Right cardiac atrium (tissue), 5 donors: ENCODE measurements at regions not wholly inside any gene's neighbourhood (a gene's known extent, or its start where the extent isn't known, plus 50 kb on each side); places are given as distances from the start of the nearest gene placed in this dataset.

Source experiments
- ATAC-seq, 2 donors: fragments of 200-7000 bp; cut with Tn5 transposase; one replicate each; pipeline versions ENCODE4 v1.8.0 to v1.9.1; 2020; ENCODE audit warnings: moderate library complexity in 2 of 2, mild to moderate bottlenecking in 1 of 2
- DNase-seq, 3 donors: peaks; one replicate each; pipeline ENCODE4 v3.0.0-alpha.2; 2020
- H3K27ac ChIP-seq: one replicate; pipeline ENCODE4 v1.5.1; 2013; ENCODE audit warnings: mild to moderate bottlenecking, low read length, control low read depth, moderate library complexity
- H3K27me3 ChIP-seq: one replicate; pipeline ENCODE4 v1.6.1; 2013; ENCODE audit not compliant: control insufficient read depth, insufficient read depth
- H3K4me1 ChIP-seq: one replicate; pipeline ENCODE4 v1.6.1; 2013; ENCODE audit warnings: low read length; ENCODE audit not compliant: control insufficient read depth, insufficient read depth
- H3K4me3 ChIP-seq: one replicate; pipeline ENCODE4 v1.5.1; 2013; ENCODE audit warnings: low read length, control low read depth
- H3K9me3 ChIP-seq: one replicate; pipeline ENCODE4 v1.6.1; 2013; ENCODE audit warnings: low read length; ENCODE audit not compliant: control insufficient read depth
- WGBS: extraction: QIAGEN DNeasy Blood & Tissue Kit; methylation state at CpG from one replicate; pipeline ENCODE4 v1.1.7; 2013; 5-methylcytosine and 5-hydroxymethylcytosine counted together
- intact Hi-C, 4 donors: fragments of 100-400 bp; cut with DNase I; formaldehyde crosslinking; loops; one replicate each; pipeline versions ENCODE4 v1.11.0 to v1.14.0; 2022 to 2023
- donor health status: healthy with polysubstance abuse.
- donor health status: DM: no; HTN: yes; CAD: no.
- donor health status: DM: no; HTN: no; CAD: no.
- donor health status: DM: no; HTN: yes; CAD: no; lungs with severe emphysema.
- donor health status: DM: yes; HTN: yes; CAD: no.

GRCh38 chr11:91394727-91395414, 829.7 kb upstream of the FAT3 start:
- no peak overlapping the region for H3K27ac ChIP-seq
- intact Hi-C loops = no loop called here

GRCh38 chr11:91394073-91394726, 830.4 kb upstream of the FAT3 start:
- ATAC-seq (no peak), DNase-seq (no peak)
- H3K4me1 ChIP-seq = no peaks in the 10 kb centered on the region
- intact Hi-C loops = no loop called here
- 61% methylated on average over 6 of the region's 6 CpGs for WGBS
- H3K27me3 ChIP-seq = no peaks in the 10 kb centered on the region
- H3K4me3 ChIP-seq = no peak overlapping the region
- H3K9me3 ChIP-seq = no peaks in the 10 kb centered on the region
- H3K27ac ChIP-seq = no peak overlapping the region

More at GRCh38 chr11:91394727-91395414, 829.7 kb upstream of the FAT3 start:
- DNase-seq (no peak), ATAC-seq (no peak)
- no peaks in the 10 kb centered on the region for H3K9me3 ChIP-seq
- H3K27me3 ChIP-seq = no peaks in the 10 kb centered on the region
- WGBS = 17% methylated on average over 5 of the region's 5 CpGs
- H3K4me1 ChIP-seq = no peaks in the 10 kb centered on the region
- H3K4me3 ChIP-seq = no peak overlapping the region

- ATAC-seq = no peak
- 51% methylated on average over 2 of the region's 2 CpGs for WGBS
- Histone ChIP-seq H3K4me1 (no peaks in the 10 kb centered on the region), H3K27ac (no peak overlapping the region), H3K27me3 (no peaks in the 10 kb centered on the region), H3K9me3 (no peaks in the 10 kb centered on the region), H3K4me3 (no peak overlapping the region)
- no peak for DNase-seq
- intact Hi-C loops = no loop called here
Observed at GRCh38 chr11:91382946-91383345, 841.7 kb upstream of the FAT3 start.

GRCh38 chr11:91374794-91375193, 849.8 kb upstream of the FAT3 start:
- Histone ChIP-seq H3K27ac (no peak overlapping the region), H3K4me1 (no peaks in the 10 kb centered on the region), H3K4me3 (no peak overlapping the region), H3K9me3 (no peaks in the 10 kb centered on the region), H3K27me3 (no peaks in the 10 kb centered on the region)
- intact Hi-C loops = no loop called here
- DNase-seq (no peak), ATAC-seq (no peak)
- 62% methylated on average over 2 of the region's 2 CpGs for WGBS

- Histone ChIP-seq H3K27me3 (no peaks in the 10 kb centered on the region), H3K4me1 (no peaks in the 10 kb centered on the region), H3K27ac (no peak overlapping the region), H3K4me3 (no peak overlapping the region), H3K9me3 (no peaks in the 10 kb centered on the region)
- intact Hi-C loops = no loop called here
- DNase-seq (no peak), ATAC-seq (no peak)
- 57% methylated on average over 4 of the region's 4 CpGs for WGBS
Observed at GRCh38 chr11:91373497-91373896, 851.1 kb upstream of the FAT3 start.

- no peak overlapping the region for H3K27ac ChIP-seq
- no peak for DNase-seq
- 84% methylated on average over 6 of the region's 6 CpGs for WGBS
Observed at GRCh38 chr11:91366816-91367215, 857.8 kb upstream of the FAT3 start.

GRCh38 chr11:91365986-91366585, 858.5 kb upstream of the FAT3 start:
- no peaks in the 10 kb centered on the region for H3K9me3 ChIP-seq
- no peaks in the 10 kb centered on the region for H3K27me3 ChIP-seq
- intact Hi-C loops = no loop called here
- ATAC-seq (no peak), DNase-seq (no peak)
- H3K4me1 ChIP-seq = no peaks in the 10 kb centered on the region
- WGBS = 74% methylated on average over 7 of the region's 7 CpGs
- no peak overlapping the region for H3K27ac ChIP-seq
- no peak overlapping the region for H3K4me3 ChIP-seq

More at GRCh38 chr11:91366816-91367215, 857.8 kb upstream of the FAT3 start:
- Histone ChIP-seq H3K27me3 (no peaks in the 10 kb centered on the region), H3K9me3 (no peaks in the 10 kb centered on the region), H3K4me3 (no peak overlapping the region), H3K4me1 (no peaks in the 10 kb centered on the region)
- intact Hi-C loops = no loop called here
- no peak for ATAC-seq

GRCh38 chr11:91350931-91351330, 873.7 kb upstream of the FAT3 start:
- Histone ChIP-seq H3K27me3 (no peaks in the 10 kb centered on the region), H3K4me3 (no peak overlapping the region), H3K4me1 (no peaks in the 10 kb centered on the region), H3K27ac (no peak overlapping the region), H3K9me3 (no peaks in the 10 kb centered on the region)
- DNase-seq (no peak), ATAC-seq (no peak)
- intact Hi-C loops = no loop called here
- 56% methylated on average over 3 of the region's 3 CpGs for WGBS

GRCh38 chr11:91326751-91327150, 897.9 kb upstream of the FAT3 start:
- WGBS = 79% methylated on average over 2 of the region's 2 CpGs
- DNase-seq (no peak), ATAC-seq (no peak)
- Histone ChIP-seq H3K27me3 (no peaks in the 10 kb centered on the region), H3K9me3 (peaks cover 4% of the 10 kb centered on the region), H3K4me3 (no peak overlapping the region), H3K4me1 (no peaks in the 10 kb centered on the region), H3K27ac (no peak overlapping the region)
- intact Hi-C loops = no loop called here

- intact Hi-C loops = no loop called here
- Histone ChIP-seq H3K4me3 (no peak overlapping the region), H3K9me3 (peaks cover 5% of the 10 kb centered on the region), H3K4me1 (no peaks in the 10 kb centered on the region), H3K27ac (no peak overlapping the region), H3K27me3 (no peaks in the 10 kb centered on the region)
- ATAC-seq = no peak
- no peak for DNase-seq
- 71% methylated on average over 2 of the region's 2 CpGs for WGBS
Observed at GRCh38 chr11:91326280-91326679, 898.3 kb upstream of the FAT3 start.

- no peaks in the 10 kb centered on the region for H3K27me3 ChIP-seq
- no peak overlapping the region for H3K27ac ChIP-seq
- no peak overlapping the region for H3K4me3 ChIP-seq
- DNase-seq (no peak), ATAC-seq (no peak)
- intact Hi-C loops = no loop called here
- 60% methylated on average over 2 of the region's 2 CpGs for WGBS
- no peaks in the 10 kb centered on the region for H3K9me3 ChIP-seq
- H3K4me1 ChIP-seq = no peaks in the 10 kb centered on the region
Observed at GRCh38 chr11:91314521-91314920, 910.1 kb upstream of the FAT3 start.
